GM18870 (cell line): ENCODE measurements at regions not wholly inside any gene's neighbourhood (a gene's known extent, or its start where the extent isn't known, plus 50 kb on each side); places are given as distances from the start of the nearest gene placed in this dataset.
"Not testable (repeated sequence)": the region's sequence is repeated elsewhere in the genome, so short reads cannot be mapped to it uniquely, and the experiment has no call there.

Source experiments
- ATAC-seq: cut with Tn5 transposase; IDR thresholded peaks from one replicate; pipeline ENCODE4 v1.9.1; 2021; ENCODE audit warnings: moderate library complexity; ENCODE audit not compliant: unreplicated experiment

- no peak for ATAC-seq
These were observed 1293.0 kb upstream of the TENM4 start for GRCh38 chr11:80733790-80734189.

DNA sequence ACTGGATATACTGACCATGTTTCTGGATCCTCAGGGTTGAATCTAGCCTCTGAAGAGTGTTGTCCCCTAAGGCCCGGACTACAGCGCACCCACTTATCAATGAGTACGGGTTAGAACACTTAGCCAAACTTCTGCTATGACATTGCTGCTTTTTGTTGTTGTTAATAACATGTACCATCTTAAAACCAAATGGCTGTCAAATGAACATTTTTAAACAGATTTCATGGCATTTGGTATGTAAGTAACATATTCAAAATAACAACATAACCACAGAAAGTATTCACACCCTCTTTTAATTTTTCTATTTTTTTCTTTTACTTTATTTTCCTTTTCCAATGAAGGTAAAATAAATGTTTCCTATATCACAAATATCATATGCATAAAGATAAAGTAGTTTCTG is 1292.5 kb upstream of the TENM4 start:
- ATAC-seq = no peak

DNA sequence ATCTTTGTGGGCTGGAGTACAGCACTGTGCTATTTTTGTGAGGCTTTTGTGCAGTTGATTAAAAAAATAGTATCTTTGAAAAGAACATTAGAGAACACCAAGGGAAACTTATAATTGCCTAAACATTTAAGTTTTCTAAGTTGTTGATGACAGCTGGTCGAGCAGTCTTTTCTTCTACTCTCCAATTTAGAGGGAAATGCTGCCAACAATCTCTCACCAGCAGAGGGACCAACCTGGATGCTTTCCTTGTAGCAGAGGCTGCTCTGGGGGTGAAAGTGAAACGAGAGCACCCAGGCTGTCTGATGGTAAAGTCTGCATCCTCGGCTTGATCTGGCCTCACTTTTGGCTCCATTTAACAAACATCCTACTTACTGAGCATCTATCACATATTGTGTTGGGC is 1286.5 kb upstream of the TENM4 start:
- peak; percentile 87 for ATAC-seq

DNA sequence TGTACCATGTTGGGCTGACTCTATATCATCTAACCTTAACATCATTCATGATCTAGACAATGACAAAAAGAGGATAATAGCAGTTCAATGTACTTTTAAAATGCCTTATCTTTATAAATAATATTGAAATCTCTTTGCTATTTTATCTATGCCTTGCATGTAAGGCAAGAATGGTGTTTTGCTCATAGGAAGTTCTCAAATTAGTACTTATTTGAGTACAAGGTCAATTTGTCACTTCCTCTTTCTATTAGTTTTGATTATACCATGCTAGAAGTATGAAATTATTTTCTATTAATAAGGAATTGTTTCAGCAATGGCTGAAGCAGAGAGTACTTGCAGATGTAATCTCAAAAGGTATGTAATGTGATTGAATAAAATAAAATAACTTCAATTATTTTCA is 1285.4 kb upstream of the TENM4 start:
- ATAC-seq = no peak

DNA sequence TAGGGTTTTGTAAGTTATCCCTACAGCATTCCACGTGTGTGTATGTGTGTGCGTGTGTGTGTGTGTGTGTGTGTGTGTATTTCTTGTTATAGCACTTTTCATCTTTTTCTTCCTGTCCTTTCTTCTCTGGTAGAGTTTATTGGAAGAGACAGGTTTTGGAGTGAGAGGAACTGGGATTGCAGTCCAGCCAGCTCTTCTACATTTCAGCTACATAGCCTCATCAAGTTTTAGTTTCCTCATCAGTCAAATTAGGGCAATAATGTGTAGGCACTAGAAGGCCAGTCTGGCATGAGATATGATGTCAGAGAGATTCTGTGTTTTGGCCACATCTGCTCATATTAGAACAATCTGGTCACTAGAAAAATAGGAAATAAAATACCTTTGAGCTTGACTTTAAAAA is 1283.5 kb upstream of the TENM4 start:
- ATAC-seq = no peak

- no peak for ATAC-seq
These were observed 1281.8 kb upstream of the TENM4 start for GRCh38 chr11:80722629-80723028.

DNA sequence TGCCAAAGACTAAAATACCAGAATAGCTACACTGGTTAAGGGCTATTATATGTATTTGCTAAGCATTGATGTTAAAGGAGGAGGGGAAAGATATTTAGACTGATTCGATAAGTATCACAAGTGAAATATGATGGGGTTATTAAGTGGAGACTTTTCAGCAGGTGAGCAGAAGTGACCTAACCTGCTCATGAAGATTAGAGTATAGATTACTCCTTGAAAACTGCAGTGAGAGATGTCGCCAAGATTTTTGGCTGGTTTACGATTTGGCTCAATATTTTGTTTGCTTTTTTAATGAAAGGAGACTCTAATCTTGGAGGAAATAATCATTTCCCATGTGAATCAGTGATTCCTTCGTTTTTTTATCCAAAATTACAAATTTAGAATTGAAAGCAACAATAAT is 1279.5 kb upstream of the TENM4 start:
- ATAC-seq = no peak

GRCh38 chr11:80719292-80719646 is 1278.4 kb upstream of the TENM4 start:
- ATAC-seq = no peak

- no peak for ATAC-seq
These were observed 1277.9 kb upstream of the TENM4 start for GRCh38 chr11:80718611-80719291.

DNA sequence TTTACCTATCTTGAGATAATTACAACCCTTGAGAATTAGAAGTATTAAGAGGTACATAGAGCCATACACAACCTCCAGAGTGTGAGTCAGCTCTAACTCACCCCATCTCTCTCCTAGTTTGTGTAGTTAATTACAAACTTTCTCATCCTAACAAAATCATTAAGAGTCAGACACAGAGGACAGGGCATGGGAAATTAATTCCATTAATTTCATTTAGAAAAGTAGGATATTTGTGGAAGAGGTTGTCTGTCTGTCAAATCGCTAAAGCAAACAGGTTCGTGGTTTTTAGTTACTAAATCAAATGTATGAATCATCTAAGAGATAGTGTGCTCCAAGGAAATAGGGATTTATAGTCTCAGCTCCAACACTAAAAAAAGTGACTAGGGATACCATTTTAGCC is 1261.4 kb upstream of the TENM4 start:
- no peak for ATAC-seq

DNA sequence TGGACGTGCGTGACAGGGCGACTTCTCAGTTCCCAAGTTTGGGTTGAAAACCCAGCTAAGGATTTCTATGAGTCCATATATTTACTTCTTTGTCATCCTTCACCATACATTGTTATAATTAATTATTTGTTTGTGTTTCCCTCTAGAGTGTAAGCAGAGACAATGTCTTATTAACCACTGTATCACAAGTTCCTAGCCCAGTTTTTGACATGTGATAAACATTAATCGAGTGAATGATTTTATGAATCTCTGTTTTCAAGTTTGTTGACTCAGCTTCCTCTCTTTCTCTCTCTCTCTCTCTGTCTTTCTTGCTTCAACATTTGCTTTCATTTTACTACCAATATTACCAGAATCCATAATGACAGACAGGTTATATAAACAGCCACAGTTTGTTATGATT is 1259.6 kb upstream of the TENM4 start:
- no peak for ATAC-seq

DNA sequence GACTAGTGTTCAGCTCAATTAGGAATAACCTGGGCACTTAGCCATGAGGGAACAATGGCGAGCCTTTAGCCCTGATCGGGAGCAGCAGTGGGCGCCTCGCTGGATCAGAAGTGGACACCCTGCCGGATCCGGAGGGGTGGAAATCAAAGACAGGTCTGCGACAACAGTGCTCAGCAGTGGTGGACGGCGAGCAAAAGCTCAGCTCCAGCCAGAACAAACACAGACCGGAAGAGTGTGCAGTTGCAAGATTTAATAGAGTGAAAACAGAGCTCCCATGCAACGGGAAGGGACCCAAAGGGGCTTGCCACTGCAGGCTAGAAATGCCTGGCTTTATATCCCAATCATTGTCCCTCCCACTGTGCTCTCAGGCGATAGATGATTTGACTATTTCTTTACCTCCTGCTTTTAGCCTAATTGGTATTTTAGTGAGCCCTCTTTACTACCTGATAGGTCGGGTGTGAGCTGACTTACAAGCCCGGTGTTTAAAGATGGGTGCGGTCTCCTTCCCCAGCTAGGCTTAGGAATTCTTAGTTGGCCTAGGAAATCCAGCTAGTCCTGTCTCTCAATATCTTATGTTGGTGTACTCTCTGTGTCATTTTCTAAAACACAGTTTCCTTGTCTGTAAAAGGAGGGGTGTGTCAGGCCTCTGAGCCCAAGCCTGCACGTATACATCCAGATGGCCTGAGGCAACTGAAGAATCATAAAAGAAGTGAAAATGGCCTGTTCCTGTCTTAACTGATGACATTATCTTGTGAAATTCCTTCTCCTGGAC is 1258.8 kb upstream of the TENM4 start:
- not testable (repeated sequence) for ATAC-seq

DNA sequence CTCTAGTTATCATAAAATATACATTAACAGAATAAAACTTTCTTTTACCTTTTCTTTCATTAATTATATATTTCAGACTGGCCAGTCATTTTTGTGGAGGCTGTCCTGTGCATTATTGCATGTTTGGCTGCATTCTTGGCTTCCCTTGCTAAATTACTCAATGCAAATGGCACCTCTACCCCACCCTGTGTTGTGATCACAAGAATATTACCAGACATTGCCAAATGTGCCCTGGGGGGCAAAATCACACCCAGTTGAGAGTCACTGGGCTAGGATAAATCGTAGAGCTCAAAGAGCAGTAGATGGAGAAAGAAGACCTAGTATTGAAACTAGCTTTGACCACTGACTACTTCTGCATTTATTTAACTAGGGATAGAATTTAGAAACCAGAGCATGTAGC is 1257.8 kb upstream of the TENM4 start:
- no peak for ATAC-seq

DNA sequence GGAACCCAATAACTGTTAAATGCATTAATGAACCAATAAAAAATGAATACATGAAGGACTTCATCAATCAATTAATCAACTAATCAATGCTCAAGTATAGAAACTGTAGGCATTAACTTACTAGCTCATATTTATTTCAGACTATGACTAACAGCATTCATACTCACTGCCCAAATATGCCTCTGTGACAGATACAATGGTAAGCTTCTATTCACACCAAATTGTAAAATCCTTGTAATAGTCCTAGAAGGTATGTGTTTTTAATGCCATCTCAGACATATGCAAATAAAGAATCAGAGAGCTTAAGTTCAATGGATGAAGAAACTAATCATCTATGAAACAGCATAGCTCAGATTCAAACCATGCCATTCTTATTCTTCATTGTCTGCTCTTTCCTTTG is 1253.6 kb upstream of the TENM4 start:
- no peak for ATAC-seq

DNA sequence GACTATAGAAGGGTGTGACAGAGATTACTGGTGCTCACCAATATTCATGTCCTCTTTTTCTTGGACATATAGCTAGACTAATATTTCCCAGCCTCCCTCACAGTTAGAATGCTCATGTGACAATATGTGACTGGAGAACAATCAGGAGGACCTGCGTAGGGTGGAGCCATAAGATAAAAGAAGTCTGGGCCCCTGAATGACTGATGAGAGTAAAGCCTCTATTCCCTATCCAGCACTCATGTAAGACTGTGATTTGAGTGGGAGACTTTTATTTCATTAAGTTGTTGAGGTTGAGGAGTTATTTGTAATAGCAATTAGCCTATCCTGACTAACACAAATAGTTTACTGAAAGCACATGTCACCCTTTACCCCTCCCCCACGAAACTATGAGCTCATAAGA is 1247.1 kb upstream of the TENM4 start:
- no peak for ATAC-seq

DNA sequence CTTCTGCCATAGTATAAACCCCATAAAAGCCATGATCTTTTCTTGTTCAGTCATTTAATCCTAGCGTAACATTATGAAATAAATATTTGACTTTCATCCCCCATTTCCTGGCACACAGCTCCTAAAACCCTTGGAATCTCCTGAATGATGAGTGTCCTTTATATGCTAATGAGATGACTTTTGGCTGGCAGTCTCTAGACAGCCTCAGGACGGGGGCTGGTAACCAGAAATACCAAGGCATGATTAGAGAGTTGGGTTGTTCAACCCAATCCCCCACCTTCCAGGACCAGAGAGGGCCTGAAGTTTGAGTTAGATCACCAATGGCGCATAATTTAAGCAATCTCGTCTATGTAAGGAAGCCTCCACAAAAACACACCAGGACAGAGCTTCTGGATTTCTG is 1246.1 kb upstream of the TENM4 start:
- ATAC-seq = no peak

DNA sequence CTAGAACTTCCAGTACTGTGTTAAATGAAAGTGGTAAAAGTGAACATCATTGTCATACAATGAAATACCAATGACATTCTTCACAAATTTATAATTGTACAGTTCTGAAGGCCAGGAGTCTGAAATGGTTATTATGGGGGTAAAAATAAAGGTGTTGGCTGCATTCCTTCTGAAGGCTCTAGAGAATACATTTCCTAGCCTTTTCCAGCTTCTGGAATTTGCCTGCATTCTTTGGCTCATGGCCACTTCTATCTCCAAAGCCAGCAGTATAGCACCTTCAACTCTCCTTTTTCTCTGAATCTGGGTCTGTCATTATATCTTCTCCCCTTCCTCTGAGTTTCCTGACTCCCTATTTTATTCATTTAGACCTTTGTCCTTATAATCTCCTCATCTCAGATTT is 1232.7 kb upstream of the TENM4 start:
- ATAC-seq = no peak

- ATAC-seq = no peak
These were observed 1228.8 kb upstream of the TENM4 start for GRCh38 chr11:80669620-80670019.

DNA sequence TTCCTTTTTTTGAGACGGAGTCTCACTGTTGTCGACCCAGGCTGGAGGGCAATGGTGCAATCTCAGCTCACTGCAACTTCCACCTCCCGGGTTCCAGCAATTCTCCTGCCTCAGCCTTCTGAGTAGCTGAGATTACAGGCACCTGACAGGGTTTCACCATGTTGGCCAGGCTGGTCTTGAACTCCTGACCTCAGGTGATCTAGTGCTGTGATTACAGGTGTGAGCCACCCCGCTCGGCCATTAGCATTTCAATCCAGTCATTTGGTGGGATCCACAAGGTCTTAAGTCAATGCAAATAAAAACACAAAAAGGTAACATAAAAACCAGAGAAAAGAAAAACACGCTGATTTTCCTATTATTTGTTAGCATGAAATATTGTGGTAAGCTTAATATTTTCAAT is 1227.2 kb upstream of the TENM4 start:
- ATAC-seq = no peak

- ATAC-seq = no peak
These were observed 1215.0 kb upstream of the TENM4 start for GRCh38 chr11:80655834-80656233.

GRCh38 chr11:80650966-80651365 is 1210.1 kb upstream of the TENM4 start:
- ATAC-seq = no peak

- no peak for ATAC-seq
These were observed 1208.4 kb upstream of the TENM4 start for GRCh38 chr11:80649186-80649585.

GRCh38 chr11:80638296-80638695 is 1197.5 kb upstream of the TENM4 start:
- no peak for ATAC-seq
